Kidney (tissue), 13 donors: ENCODE measurements at regions not wholly inside any gene's neighbourhood (a gene's known extent, or its start where the extent isn't known, plus 50 kb on each side); places are given as distances from the start of the nearest gene placed in this dataset.

ENCODE experiments used
- DNase-seq, 5 donors: peaks; one replicate each; pipeline ENCODE4 v3.0.0-alpha.2; 2013 to 2020
- FAIRE-seq: peaks from 2 replicates; lab custom pipeline; 2012; peaks lifted over from hg19 to GRCh38; lab: Jason Lieb, UNC
- H3K27ac ChIP-seq, 2 donors: one replicate each; pipeline ENCODE4 v1.7.0; 2013; ENCODE audit warnings: low read depth in 2 of 2, low read length in 2 of 2, inconsistent platforms in 1 of 2
- H3K27me3 ChIP-seq: one replicate; pipeline ENCODE4 v1.7.1; 2013; ENCODE audit warnings: low read length, inconsistent platforms; ENCODE audit not compliant: control insufficient read depth, insufficient read depth
- H3K36me3 ChIP-seq, 3 donors: one replicate each; pipeline versions ENCODE4 v1.7.0 to v1.7.1; 2013; ENCODE audit warnings: low read length in 3 of 3, control low read depth in 1 of 3, inconsistent platforms in 1 of 3; ENCODE audit not compliant: insufficient read depth in 3 of 3, control insufficient read depth in 2 of 3
- H3K4me1 ChIP-seq, 3 donors: one replicate each; pipeline versions ENCODE4 v1.7.0 to v1.7.1; 2013; ENCODE audit warnings: low read length in 3 of 3, inconsistent platforms in 1 of 3, low read depth in 1 of 3; ENCODE audit not compliant: control insufficient read depth in 2 of 3, insufficient read depth in 2 of 3
- H3K4me3 ChIP-seq, 3 donors: one replicate each; pipeline versions ENCODE4 v1.7.0 to v1.8.1; 2013; ENCODE audit warnings: low read length in 3 of 3, control low read depth in 1 of 3, inconsistent platforms in 1 of 3
- H3K9ac ChIP-seq, 3 donors: one replicate each; pipeline versions ENCODE4 v1.7.0 to v1.7.1; 2013; ENCODE audit warnings: low read length in 3 of 3, control low read depth in 1 of 3, inconsistent platforms in 1 of 3
- H3K9me3 ChIP-seq, 3 donors: one replicate each; pipeline versions ENCODE4 v1.7.0 to v1.7.1; 2013; ENCODE audit warnings: low read length in 3 of 3, control low read depth in 1 of 3, inconsistent platforms in 1 of 3; ENCODE audit not compliant: control insufficient read depth in 2 of 3, insufficient read depth in 1 of 3
- CTCF ChIP-seq: IDR thresholded peaks from 3 replicates; pipeline ENCODE4 v1.5.1; 2012; ENCODE audit warnings: mild to moderate bottlenecking, moderate library complexity, borderline replicate concordance; ENCODE audit not compliant: insufficient read depth; ENCODE audit errors: extremely low read depth
- intact Hi-C: fragments of 100-400 bp; cut with DNase I; formaldehyde crosslinking; loops from one replicate; pipeline ENCODE4 v1.11.1; 2022
- donor health status: control.
- donor health status: control.
- donor health status: control.
- donor health status: control.
- donor health status: control.
- donor health status: DM: yes; HTN: yes; CAD: no.
- donor health status: Normal renal cell carcinoma (clear cell type).

- TF ChIP-seq CTCF = no peak
- Histone ChIP-seq H3K27ac (no peak overlapping the region), H3K27me3 (peaks cover 2% of the 10 kb centered on the region), H3K9ac (no peak overlapping the region), H3K9me3 (peaks cover 0 to 4% (median 0%) of the 10 kb centered on the region in 3 donors), H3K36me3 (no peaks in the 10 kb centered on the region), H3K4me1 (peaks cover 0 to 5% (median 0%) of the 10 kb centered on the region in 3 donors), H3K4me3 (no peak overlapping the region)
- intact Hi-C loops = no loop called here
- no peak for DNase-seq
- no peak for FAIRE-seq
Measured at GRCh38 chr18:78812067-78812466, 167.6 kb upstream of the SALL3 start.

- no peaks in the 10 kb centered on the region for H3K36me3 ChIP-seq
- no peak overlapping the region for H3K4me3 ChIP-seq
- peaks cover 0 to 5% (median 0%) of the 10 kb centered on the region in 3 donors for H3K4me1 ChIP-seq
- intact Hi-C loops = no loop called here
- no peak overlapping the region for H3K9ac ChIP-seq
- peak in 2 of 5 donors; percentile 5 to 20 for DNase-seq
- no peak overlapping the region for H3K27ac ChIP-seq
- H3K27me3 ChIP-seq = peaks cover 2% of the 10 kb centered on the region
- no peak for FAIRE-seq
- H3K9me3 ChIP-seq = peaks cover 0 to 3% (median 0%) of the 10 kb centered on the region in 3 donors
- TF ChIP-seq CTCF = no peak
Measured at GRCh38 chr18:78813156-78813555, 166.5 kb upstream of the SALL3 start.

GRCh38 chr18:78813936-78814710, 165.5 kb upstream of the SALL3 start:
- Histone ChIP-seq H3K27me3 (peaks cover 2% of the 10 kb centered on the region), H3K9ac (no peak overlapping the region), H3K4me3 (no peak overlapping the region), H3K27ac (no peak overlapping the region), H3K36me3 (no peaks in the 10 kb centered on the region), H3K9me3 (peaks cover 0 to 3% (median 0%) of the 10 kb centered on the region in 3 donors), H3K4me1 (peaks cover 0 to 5% (median 0%) of the 10 kb centered on the region in 3 donors)
- intact Hi-C loops = no loop called here
- no peak for TF ChIP-seq CTCF
- FAIRE-seq (no peak), DNase-seq (peak in 3 of 5 donors; percentile 21 to 34 (median 30))
